ENCODE measurements at regions not wholly inside any gene's neighbourhood (a gene's known extent, or its start where the extent isn't known, plus 50 kb on each side); places are given as distances from the start of the nearest gene placed in this dataset.

DNA sequence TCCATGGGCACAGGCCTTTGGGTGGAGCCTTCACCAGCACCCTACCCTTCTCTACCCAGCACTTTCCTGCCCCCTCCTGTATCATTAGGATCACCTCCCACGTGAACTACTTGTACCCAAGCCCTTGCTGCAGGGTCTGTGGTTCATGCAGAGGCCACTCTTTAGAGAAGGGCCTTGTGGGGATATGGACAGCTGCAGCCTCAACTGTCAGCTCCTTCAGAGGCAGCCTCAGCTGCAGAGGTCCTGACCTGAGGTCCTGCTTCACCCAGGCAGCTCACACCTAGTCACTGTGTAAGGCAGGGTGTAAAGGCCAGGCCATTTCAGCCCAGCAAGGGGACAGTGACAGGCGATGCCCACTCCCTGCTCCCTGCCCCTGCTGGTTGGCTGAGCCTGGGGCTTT lies 448.6 kb upstream of the PROK2 start:
- no peak for DNase-seq (ENCODE audit: low spot score)

DNA sequence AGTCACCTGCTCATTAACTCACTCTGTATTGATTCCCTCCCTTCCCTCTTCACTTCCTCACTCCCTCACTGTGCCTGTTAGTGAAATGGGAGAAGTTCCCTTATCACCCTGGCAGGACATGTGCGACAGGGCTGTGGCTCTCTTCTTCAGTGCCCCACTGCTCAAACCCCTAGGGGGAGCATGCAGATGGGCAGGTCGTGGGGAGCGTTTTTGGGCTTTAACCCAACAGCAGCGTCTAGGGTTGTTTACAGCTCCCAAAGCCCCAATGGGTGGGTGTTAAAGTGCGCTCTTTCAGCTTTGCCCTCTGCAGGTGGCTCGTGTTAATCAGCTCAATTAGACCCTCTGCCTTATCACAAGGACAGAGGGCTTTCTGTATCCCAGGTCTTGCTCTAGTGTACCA lies 447.8 kb upstream of the PROK2 start:
- DNase-seq (ENCODE audit: low spot score): peak; percentile 42

DNA sequence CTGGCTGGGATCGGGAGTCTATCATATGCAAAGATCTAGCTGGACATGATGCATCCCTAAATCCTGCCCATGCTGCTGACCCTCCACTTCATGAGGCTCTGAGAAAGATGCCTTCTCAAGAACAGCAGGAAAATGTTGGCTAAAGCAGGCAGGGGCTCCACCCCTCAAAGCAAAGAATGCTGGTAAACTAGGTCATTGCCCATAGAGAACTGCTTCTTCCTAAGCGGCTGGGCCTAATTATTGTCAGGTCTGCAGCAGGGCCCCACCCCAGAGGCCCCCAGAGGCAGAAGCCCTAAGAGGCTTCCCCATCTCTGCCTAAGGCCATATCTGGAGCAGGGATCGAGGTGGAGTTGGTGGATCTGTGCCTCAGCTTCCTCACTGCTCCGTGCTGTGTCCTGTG lies 447.4 kb upstream of the PROK2 start:
- no peak for DNase-seq (ENCODE audit: low spot score)

DNA sequence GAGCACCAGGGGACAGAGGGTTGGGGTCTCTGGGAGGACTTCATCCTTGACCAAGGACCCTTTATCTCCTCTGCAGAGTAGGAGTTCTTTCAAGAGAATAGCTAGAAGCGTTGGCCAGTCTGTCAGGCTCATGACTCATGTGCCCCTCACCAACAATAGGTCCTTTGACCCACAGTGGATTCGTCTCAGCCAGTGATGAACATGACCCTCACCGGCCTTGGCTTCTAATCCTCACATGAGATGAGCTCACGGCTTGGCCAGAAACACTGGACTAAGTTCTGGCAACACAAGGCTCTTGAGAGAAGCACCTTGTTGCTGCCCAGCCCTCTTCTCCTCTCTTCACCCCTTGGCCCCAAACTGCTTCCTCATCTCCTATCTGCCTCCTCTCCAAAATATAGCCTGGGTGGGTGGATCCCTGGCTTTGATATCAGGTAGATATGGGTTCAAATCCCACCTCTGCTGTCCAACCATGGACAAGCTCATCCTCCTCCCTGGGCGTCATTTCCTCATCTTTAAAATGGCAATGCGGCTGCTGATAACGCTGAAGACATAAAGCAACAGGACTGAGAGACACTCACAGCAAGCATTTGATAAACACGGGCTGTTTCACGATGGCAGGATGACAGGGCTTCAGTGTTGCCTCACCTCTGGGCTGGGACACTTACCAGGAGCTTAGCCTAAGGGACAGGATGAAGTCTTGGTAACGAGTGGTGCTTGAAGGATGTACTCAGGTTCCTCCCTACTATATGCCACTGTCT lies 446.7 kb upstream of the PROK2 start:
- no peak for DNase-seq (ENCODE audit: low spot score)

DNA sequence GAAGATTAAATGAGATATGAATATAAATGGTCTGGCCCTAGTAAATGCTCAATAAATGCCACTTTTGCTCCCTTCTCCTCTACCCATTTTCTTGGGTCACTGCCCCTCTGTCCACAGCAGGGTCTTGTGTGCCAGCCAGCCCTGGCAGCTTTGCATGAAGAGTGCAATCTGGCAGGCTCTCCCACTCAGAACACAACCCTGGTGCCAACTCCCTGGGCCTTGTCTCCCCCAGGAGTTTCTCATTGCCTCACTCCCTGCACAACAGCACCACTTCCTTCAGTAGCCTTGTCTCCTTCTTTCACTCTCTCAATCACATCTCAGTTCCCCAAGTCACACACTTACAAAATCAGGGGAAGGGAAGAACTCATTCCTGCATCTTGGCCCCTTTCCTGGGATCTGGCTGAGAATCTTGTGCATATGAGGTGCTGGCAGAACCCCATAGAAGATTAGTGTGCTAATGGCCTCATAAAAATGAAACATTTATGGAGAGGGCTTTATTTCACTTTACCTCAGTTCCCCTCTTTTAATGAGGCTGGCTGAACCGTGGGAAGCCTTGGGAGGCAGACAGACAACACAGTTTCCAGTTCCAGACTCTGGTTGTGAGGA lies 445.9 kb upstream of the PROK2 start:
- no peak for DNase-seq (ENCODE audit: low spot score)

DNA sequence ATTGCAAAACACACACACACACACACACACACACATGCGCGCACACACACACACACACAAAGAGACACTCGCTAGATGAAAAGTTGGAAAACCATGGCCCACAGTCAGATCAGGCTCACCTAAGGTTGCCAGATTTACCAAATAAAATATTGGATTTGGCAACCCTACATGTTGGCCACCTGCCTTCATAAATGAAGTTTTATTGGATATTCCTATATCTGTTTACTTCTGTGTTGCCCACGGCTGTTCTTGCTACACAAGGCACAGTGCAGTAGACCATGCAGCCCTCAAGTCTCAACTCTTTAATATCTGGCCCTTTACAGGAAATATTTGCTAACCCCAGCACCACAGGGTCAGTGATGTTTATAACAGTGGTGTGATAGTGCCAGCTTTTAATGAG lies 445.0 kb upstream of the PROK2 start:
- no peak for DNase-seq (ENCODE audit: low spot score)

DNA sequence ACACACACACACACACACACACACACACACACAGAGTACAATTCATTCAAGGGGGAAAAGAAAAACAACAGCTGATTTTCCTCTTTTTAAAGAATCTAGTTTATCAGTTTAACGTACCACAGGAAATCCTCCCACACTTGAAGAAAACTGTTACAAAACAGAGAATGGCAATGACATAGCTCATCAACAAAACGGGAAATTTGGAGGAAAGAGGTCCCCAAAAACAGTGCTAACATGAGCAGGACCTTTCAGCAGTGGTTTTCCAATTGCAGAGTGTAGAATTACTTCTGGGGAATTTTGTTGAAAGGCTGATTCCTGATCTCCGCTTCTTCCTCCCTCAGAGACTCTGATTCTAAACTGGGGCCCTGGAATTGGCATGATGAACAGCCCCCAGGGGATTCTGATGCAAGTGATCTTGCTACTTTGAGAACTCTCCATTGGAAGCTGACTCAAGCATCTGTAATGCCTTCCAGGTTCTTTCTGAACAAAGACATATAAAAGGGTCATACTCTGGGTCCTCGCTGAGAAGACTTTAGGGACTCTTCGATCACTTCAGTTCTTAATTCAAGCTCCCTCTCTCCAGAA lies 442.6 kb upstream of the PROK2 start:
- DNase-seq (ENCODE audit: low spot score): no peak

DNA sequence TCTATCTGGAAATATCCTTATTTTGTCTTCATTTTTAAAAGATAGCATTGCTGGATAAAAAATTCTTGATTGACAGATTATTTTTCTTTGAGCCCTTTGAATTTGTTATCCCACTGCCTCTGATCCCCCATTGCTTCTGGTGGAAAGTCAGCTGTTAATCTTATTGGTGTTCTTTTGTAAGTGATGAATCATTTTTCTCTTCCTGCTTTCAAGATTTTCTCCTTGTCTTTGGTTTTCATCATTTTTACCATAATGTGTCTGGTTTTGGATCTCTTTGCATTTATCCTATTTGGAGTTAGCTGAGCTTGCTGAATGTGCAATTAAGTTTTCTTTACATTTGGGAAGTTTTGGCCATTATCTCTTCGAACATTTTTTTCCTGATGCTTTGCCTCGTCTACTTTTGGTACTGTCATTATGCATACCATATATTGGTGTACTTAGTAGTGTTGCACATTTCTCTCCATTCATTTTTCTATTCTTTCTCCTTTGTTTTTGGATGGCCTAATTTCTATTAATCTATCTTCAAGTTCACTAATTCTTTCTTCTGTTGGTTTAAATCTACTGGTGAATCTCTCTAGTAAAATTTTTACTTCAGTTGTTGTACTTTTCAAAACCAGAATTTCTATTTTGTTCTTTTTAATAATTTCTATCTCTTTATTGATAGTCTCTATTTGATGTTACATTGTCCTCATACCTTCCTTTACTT lies 440.0 kb upstream of the PROK2 start:
- DNase-seq (ENCODE audit: low spot score): no peak

DNA sequence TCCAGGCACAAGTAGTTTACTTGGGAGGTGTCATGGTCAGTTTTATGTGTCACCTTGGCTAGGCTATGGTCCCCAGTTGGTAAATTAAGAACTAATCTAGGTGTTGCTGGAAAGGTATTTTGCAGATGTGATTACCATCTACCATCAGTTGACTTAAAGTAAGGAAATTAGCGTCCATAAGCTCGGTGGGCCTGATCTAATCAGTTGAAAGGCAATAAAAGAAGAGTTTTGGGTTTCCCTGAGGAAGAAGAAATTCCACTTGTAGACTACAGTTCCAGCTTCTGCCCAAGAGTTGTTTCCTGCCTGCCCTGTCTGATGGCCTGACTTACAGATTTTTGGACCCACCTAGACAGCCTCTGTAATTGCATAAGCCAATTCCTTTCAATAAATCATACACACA lies 438.7 kb upstream of the PROK2 start:
- no peak for DNase-seq (ENCODE audit: low spot score)

DNA sequence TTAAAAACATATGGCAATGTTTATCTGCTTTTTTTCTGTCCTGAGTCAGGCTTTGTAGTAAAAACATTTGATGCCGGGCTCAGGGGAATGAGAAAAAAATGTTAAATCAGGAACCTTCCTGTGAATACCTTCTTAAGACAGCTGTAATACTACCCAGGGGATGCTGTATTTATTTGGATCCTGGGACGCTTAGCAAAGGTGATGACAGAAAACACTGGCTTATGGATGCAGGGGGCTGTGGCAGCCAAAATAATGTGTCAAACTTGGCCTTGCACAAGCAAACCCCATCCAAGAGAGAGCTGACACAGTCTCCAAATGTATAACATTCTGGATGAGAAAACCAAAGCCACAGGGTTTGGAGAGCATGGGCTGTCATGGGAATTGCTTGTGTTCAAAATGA lies 438.2 kb upstream of the PROK2 start:
- no peak for DNase-seq (ENCODE audit: low spot score)

DNA sequence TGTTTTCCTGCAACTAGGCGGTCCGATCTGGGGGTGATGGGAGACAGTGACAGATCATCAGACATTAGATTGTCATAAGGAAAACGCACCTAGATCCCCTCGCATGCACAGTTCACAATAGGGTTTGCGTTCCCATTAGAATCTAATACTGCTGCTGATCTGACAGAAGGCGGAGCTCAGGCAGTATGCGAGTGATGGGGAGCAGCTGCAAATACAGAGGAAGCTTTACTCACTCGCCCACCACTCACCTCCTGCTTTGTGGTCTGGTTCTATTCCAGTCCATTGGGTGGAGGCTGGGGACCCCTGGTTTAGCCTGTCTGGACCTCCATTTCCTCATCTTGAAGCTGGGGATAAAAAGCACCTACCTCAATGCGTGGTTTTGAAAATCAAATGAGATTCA lies 437.5 kb upstream of the PROK2 start:
- no peak for DNase-seq (ENCODE audit: low spot score)

DNA sequence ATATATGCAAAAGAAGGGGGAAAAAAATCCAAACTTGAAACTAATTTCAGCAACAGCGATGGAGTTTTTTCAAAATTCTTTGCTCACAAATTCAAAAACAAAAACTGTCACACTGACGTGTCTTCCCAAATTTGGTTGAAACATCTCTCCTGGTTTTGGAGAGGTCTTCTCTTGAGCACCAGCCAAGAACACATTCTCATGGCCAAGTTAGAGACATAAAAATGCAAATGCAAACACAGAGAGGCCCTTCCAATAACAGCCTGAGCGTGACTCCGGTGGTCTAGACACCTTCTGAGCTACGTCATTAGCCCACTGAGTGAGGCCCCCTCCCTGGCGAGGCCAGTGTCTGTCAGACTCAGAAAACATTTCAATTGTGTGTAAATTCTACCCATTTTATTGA lies 436.0 kb upstream of the PROK2 start:
- no peak for DNase-seq (ENCODE audit: low spot score)

DNA sequence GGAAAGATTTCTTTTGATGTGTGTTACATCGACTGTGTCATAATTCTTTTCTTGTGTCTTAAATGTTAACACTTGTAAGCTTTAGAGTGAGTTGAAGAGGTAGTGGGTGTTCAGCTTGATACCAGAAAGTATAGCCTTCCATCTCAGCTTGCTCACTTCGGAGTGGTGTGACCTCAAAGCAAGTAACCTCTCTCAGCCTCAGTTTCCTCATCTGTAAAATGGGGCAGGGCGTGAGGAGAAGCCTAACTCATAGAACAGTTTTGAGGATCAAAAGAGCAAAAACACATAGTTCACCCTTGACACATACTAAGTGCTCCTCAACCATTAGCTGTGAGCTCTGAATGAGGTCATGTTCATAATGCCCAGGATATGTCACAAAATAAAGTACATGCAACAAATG lies 434.8 kb upstream of the PROK2 start:
- no peak for DNase-seq (ENCODE audit: low spot score)

DNA sequence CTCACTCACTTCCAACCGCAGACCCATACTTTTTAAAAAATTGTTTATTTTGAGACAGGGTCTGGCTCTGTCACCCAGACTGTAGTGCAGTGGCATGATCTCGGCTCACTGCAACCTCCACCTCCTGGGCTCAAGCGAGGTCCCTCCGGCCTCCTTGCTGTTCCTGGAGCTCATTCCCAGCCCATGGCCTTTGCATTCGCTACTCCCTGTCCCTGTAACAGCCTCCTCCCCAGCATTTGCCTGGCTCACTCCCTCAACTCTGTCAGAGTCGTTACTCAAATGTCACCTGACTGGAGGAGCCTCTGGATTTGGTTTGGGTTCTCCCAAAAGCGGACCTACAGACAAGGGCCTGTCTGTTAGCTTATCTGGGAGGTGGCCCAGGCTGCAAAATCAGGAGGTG lies 432.6 kb upstream of the PROK2 start:
- no peak for DNase-seq (ENCODE audit: low spot score)

DNA sequence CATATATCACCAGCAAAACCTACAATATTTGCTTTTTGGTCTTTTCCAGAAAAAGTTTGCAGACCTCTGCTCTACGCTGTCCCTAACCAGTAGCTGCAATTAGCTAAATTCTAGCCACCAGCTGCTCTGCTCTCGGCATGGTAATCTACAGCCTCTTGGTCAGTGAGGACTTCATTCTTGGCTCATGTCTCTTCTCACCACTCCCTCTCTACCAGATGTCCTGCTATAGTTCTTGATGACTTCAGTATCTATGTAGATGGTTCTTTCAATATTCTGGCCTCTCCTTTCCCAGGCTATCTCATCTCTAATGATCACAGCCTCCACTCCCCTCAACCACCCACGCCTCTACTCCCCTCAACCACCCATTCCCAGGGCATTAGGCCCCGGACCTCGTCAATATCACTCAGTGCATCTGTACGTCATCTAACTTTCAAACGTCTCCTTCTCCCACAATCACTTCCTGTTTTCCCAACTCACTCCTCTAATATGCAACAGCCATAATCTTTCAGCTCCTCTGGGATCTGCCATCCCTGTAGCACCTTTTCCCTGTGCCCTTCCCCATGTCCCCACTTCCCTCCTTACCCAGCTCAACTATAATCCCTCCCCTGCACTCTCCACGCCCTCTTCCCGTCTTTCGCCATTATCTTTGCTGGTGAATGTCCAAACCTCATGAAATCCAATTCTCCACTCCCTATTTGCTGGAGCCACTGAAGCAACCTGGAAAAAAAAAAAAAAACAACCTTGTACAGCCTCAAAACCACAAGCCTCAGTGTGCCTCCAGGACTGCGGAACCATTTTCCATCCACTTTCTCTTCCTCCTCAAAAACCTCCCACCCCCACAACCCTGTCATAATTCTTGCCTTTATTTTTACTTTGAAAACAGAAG lies 429.4 kb upstream of the PROK2 start:
- no peak for DNase-seq (ENCODE audit: low spot score)

DNA sequence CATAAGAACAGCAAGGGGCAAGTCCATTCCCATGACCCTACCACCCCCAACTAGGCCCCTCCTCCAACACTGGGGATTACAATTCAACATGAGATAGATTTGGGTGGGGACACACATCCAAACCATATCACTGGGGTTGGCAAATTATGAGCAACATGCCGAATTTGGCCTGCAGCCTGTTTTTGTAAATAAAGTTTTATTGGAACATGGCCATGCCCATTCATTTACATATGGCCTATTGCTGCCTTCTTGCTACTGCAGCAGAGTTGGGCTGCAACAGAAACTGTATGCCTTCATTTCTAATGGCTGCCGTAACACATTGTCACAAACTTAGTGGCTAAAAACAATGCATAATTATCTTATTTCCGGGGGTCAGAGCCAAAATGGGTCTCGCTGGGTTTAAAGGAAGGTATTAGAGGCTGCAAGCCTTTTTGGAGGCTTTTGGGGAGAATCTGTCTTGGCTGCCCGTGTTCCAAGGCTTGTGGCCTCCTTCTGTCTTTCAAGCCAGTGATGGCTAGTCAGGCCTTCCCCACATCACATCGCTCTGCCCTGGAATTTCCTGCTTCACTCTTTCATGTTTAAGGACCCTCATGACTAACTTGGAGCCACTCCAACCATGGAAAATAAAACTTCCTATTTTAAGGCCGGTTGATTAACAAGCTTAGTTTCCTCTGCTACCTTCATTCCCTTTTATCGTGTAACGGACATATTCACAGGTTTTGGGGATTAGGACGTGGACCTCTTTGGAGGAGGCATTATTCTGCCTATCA lies 428.5 kb upstream of the PROK2 start:
- no peak for DNase-seq (ENCODE audit: low spot score)

DNA sequence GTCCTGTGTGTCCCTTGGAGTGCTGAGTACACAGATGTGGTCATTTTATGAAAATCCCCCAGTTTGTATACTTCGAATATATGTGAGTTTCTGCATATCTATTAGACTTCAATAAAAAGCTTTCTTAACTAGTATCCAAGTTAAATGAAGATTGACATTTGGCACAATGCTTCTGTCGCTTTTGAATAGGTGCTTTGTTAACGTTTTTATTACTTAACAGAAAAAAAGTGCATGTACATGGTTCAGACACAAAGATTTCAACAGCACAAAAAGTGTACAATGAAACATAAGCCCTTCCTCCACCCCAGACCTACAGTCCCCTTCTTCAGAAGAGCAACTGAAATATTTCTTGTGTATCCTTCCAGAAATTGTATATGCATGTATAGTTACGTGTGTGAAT lies 427.4 kb upstream of the PROK2 start:
- no peak for DNase-seq (ENCODE audit: low spot score)

DNA sequence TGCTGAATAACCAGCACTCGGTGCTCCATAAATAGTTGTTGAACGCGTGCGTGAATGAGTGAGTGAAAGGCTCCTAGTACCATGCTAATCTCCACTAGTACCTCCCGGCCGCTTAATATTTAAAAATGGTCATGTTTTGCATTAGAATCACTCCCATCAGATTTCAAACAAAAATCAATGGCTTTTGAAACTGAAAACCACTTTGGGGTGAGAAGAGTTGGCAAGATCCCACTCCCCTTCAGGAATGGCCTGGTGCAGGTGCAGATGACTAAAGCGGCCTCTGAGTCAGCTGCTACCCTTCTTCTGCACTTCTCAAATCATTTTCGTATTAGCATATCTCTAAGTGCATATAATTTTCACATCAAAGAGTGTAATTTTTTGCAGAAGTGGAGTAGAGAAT lies 425.3 kb upstream of the PROK2 start:
- DNase-seq (ENCODE audit: low spot score): no peak

DNA sequence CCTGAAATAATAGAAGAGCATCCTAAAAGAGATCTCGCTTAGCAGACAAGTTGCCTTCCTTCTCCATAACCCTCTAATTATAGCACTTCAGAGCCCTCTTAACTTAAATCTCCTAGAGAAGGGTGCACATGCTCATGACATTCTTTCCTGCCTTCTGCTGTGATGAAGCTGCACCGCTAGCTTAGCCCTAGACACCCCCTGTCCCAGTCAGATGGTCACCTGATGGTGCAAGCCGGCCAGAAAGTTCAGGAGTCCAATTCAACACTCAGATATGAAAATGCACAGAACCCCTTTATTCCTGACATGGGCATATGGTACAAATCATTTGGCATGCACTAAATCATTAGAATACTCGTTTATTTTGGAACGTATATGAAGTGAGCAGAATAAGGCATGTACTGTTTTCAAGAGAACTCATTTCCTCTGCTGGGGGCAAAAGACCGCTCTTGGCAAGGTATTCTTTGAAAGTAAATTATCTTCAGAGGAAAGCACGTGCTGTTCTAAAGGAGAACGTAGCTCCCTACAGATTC lies 420.4 kb upstream of the PROK2 start:
- no peak for DNase-seq (ENCODE audit: low spot score)

DNA sequence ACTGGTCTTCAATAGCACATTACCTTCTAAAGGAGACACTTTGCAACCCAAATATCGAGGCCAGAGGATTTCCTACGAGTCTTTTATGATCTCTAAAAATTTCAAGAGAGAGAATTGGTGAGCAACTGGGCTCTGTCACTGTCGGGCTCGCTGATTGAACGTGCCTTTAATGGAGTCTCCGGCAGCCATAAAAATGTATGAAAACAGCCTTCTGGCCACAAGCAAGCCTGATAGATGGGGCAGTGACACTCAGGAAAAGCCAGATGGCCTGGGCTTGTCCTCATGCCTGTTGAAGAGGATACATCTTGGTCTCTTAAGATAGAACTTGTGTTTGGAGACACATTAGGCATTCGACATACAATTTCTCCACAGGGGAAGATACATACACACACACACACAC lies 419.5 kb upstream of the PROK2 start:
- no peak for DNase-seq (ENCODE audit: low spot score)
